ENCODE measurements at regions not wholly inside any gene's neighbourhood (a gene's known extent, or its start where the extent isn't known, plus 50 kb on each side); places are given as distances from the start of the nearest gene placed in this dataset.
A peak's percentile ranks its signal among the peaks of the same experiment; 100 is the strongest.

DNA sequence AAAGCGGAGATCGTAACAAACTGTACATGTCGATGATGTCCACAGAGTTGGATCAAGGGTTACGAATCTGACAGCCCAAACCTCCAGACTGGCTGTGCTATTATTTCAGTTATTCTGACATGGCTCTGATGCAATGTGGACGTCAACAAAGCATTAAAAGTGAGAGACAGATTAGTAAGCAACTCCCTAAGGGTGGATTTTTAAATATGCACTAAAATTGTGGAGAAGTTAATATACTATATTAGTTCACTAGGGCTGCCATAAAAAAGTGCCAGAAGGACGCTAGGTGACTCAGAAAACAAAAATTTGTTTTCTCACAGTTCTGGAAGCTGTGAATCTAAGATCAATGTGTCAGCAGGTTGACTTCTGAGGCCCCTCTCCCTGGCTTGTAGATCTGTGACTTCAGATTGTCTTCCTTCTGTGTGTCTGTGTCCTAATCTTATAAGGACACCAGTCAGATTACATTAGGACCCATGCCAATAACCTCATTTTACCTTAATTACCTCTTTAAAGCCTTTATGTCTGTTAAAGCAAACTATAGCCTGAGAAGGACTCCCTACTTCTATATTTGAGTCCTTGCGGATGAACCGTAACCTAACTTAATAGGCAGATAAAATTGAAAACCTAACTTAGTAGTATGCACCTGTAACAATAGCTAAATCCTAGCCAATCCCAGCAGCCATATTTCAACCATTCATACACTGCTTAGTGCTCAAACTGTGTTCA lies 66.0 kb upstream of the BACH1 start:
- no peaks in the 10 kb centered on the region for H3K36me3 Mint-ChIP-seq (ENCODE audit: insufficient read depth, unreplicated experiment)
- ChIA-PET CTCF (interaction anchor here (0.6 to 2.0 kb wide), 6 partner anchors 13 to 1541 kb away, joined by 3 to 7 read pairs (median 4); no protein-coding TSS in a partner anchor), POLR2A (interaction anchor here (0.7 to 8.2 kb wide), 8 partner anchors 13 to 159 kb away, joined by 3 to 115 read pairs (median 4); partner anchors contain the start of genes BACH1 and CCT8)
- peak overlapping the region; percentile 89 for H3K27ac Mint-ChIP-seq (ENCODE audit: low read depth, unreplicated experiment)
- peak; percentile 56 for DNase-seq (ENCODE audit: unreplicated experiment)
- H3K4me3 Mint-ChIP-seq (ENCODE audit: unreplicated experiment): no peak overlapping the region
- TF ChIP-seq, protein P1, sequence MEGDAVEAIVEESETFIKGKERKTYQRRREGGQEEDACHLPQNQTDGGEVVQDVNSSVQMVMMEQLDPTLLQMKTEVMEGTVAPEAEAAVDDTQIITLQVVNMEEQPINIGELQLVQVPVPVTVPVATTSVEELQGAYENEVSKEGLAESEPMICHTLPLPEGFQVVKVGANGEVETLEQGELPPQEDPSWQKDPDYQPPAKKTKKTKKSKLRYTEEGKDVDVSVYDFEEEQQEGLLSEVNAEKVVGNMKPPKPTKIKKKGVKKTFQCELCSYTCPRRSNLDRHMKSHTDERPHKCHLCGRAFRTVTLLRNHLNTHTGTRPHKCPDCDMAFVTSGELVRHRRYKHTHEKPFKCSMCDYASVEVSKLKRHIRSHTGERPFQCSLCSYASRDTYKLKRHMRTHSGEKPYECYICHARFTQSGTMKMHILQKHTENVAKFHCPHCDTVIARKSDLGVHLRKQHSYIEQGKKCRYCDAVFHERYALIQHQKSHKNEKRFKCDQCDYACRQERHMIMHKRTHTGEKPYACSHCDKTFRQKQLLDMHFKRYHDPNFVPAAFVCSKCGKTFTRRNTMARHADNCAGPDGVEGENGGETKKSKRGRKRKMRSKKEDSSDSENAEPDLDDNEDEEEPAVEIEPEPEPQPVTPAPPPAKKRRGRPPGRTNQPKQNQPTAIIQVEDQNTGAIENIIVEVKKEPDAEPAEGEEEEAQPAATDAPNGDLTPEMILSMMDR (IDR thresholded peaks at IDR 0.05; ENCODE audit: unreplicated experiment): no peak
- intact Hi-C loops (cut with micrococcal nuclease): loop anchor here (2.0 to 10.0 kb wide), 2 partner anchors 26 to 62 kb away; partner anchors contain the start of gene BACH1
- H3K27me3 Mint-ChIP-seq (ENCODE audit: insufficient read depth, unreplicated experiment): no peaks in the 10 kb centered on the region
- H3K9me3 Mint-ChIP-seq (ENCODE audit: unreplicated experiment): no peaks in the 10 kb centered on the region
- peaks cover 39% of the 10 kb centered on the region for H3K4me1 Mint-ChIP-seq (ENCODE audit: insufficient read depth, unreplicated experiment)
- BruUV-seq (replicated peaks): no TSS peak

DNA sequence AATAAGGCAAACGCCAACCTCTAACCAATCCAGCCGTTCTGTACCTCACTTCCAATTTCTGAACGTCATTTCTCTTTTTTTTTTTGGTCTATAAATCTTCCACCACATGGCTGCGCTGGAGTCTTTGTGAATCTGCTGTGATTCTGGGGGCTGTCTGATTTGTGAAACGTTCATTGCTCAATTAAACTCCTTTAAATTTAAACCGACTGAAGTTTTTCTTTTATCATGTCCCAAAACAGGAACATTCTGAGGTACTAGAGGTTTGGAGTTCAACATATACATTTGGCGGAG lies 65.5 kb upstream of the BACH1 start:
- H3K27ac Mint-ChIP-seq (ENCODE audit: low read depth, unreplicated experiment): peak overlapping the region; percentile 89

DNA sequence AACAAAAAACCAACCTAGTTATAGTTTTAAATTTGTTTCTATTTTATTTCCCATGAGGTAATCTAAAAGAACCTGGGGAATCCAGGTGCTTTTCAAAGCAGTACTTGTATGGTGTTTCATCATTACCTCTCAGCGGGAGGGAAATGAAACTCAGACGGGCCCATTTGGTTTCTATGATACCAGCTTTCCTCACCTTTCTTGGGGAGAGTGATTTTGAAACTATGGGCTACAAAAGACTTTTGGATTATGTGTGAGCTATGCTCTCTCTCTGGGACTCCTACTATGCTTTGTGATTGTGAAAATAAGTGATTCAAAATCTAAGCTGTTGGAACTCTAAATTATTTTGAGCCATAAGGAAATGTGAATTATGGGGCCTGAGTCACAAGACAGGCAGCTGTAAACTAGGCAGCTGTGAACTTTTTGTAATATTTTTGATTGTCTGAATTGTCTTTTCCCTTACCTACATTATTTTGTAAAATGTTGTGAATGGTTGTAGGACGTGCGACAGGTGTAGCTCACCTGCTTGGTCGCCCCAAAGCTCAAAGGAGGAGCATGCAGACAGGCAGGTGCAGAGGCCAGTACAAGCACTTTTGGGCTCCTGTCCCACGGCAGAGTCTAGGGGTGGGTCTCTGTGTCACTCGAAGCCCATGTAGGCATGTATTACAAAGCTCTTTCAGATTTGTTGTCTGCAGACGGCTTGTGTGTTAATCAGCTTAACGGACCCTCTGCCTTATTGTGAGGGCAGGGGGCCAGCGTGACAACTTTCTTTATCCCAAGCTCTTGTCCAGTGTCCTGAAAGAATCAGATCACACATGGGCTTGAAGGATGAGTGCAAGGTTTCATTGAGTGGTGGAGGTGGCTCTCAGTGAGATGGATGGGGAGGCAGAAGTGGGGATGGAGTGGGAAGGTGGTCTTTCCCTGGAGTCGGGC lies 64.8 kb upstream of the BACH1 start:
- Mint-ChIP-seq H3K9me3 (ENCODE audit: unreplicated experiment) (no peaks in the 10 kb centered on the region), H3K27me3 (ENCODE audit: insufficient read depth, unreplicated experiment) (no peaks in the 10 kb centered on the region), H3K4me3 (ENCODE audit: unreplicated experiment) (no peak overlapping the region), H3K36me3 (ENCODE audit: insufficient read depth, unreplicated experiment) (no peaks in the 10 kb centered on the region), H3K4me1 (ENCODE audit: insufficient read depth, unreplicated experiment) (peaks cover 49% of the 10 kb centered on the region), H3K27ac (ENCODE audit: low read depth, unreplicated experiment) (peak overlapping the region; percentile 89)
- DNase-seq (ENCODE audit: unreplicated experiment): peak; percentile 69
- TF ChIP-seq, protein P1 (IDR thresholded peaks at IDR 0.05; ENCODE audit: unreplicated experiment): no peak
- no TSS peak for BruUV-seq (replicated peaks)
- CTCF ChIA-PET: interaction anchor here (0.6 to 2.0 kb wide), 10 partner anchors 8 to 247 kb away, joined by 3 to 7 read pairs (median 4); no protein-coding TSS in a partner anchor
- intact Hi-C loops (cut with micrococcal nuclease): loop anchor here (2.0 to 10.0 kb wide), 2 partner anchors 25 to 61 kb away; partner anchors contain the start of gene BACH1
- POLR2A ChIA-PET: interaction anchor here (0.6 to 8.2 kb wide), 15 partner anchors 9 to 109 kb away, joined by 3 to 115 read pairs (median 4); partner anchors contain the start of gene BACH1

More for the DNA sequence above, 65.5 kb upstream of the BACH1 start:
- ChIA-PET POLR2A (interaction anchor here (0.6 to 8.2 kb wide), 15 partner anchors 11 to 159 kb away, joined by 3 to 115 read pairs (median 4); partner anchors contain the start of genes BACH1 and CCT8), CTCF (interaction anchor here (0.8 to 2.0 kb wide), 6 partner anchors 12 to 1541 kb away, joined by 3 to 7 read pairs (median 4); no protein-coding TSS in a partner anchor)
- H3K36me3 Mint-ChIP-seq (ENCODE audit: insufficient read depth, unreplicated experiment): no peaks in the 10 kb centered on the region
- H3K4me3 Mint-ChIP-seq (ENCODE audit: unreplicated experiment): no peak overlapping the region
- no peaks in the 10 kb centered on the region for H3K9me3 Mint-ChIP-seq (ENCODE audit: unreplicated experiment)
- intact Hi-C loops (cut with micrococcal nuclease): loop anchor here (2.0 to 10.0 kb wide), 2 partner anchors 26 to 62 kb away; partner anchors contain the start of gene BACH1
- H3K27me3 Mint-ChIP-seq (ENCODE audit: insufficient read depth, unreplicated experiment): no peaks in the 10 kb centered on the region
- no peak for DNase-seq (ENCODE audit: unreplicated experiment)
- peaks cover 43% of the 10 kb centered on the region for H3K4me1 Mint-ChIP-seq (ENCODE audit: insufficient read depth, unreplicated experiment)
- TSS peak; percentile 96 for BruUV-seq (replicated peaks)
- TF ChIP-seq, protein P1 (IDR thresholded peaks at IDR 0.05; ENCODE audit: unreplicated experiment): no peak

Measured in MCF 10A (cell line).